GM23338 (cell line): ENCODE measurements at regions not wholly inside any gene's neighbourhood (a gene's known extent, or its start where the extent isn't known, plus 50 kb on each side); places are given as distances from the start of the nearest gene placed in this dataset.
"Not testable (repeated sequence)": the region's sequence is repeated elsewhere in the genome, so short reads cannot be mapped to it uniquely, and the experiment has no call there.

Source experiments
- ATAC-seq: fragments of 200-7000 bp; cut with Tn5 transposase; 3 replicates; pipeline ENCODE4 v1.9.1; 2020
- DNase-seq: peaks from one replicate; pipeline ENCODE4 v3.0.0-alpha.2; 2015; ENCODE audit warnings: low spot score
- H2AFZ ChIP-seq: fragments of 200-600 bp; sonication (generic); 2 replicates; pipeline ENCODE4 v1.8.0; 2016; ENCODE audit warnings: antibody characterized with exemption, mild to moderate bottlenecking, moderate library complexity
- H3F3A ChIP-seq: fragments of 200-600 bp; sonication (generic); replicated peaks from 2 replicates; pipeline ENCODE4 v1.8.0; 2017; ENCODE audit warnings: antibody characterized with exemption, mixed run types, low read depth
- H3K27ac ChIP-seq: fragments of 200-600 bp; sonication (generic); 2 replicates; pipeline ENCODE4 v1.6.1; 2016; ENCODE audit warnings: low read depth
- H3K27me3 ChIP-seq: fragments of 200-600 bp; sonication (generic); 2 replicates; pipeline ENCODE4 v1.8.0; 2016; ENCODE audit warnings: mild to moderate bottlenecking, mixed run types, moderate library complexity; ENCODE audit not compliant: insufficient read depth
- H3K36me3 ChIP-seq: fragments of 200-600 bp; sonication (generic); 2 replicates; pipeline ENCODE4 v1.8.0; 2016; ENCODE audit warnings: mild to moderate bottlenecking; ENCODE audit not compliant: insufficient read depth
- H3K4me1 ChIP-seq: fragments of 200-600 bp; sonication (generic); 2 replicates; pipeline ENCODE4 v1.8.0; 2016; ENCODE audit warnings: mild to moderate bottlenecking, moderate library complexity; ENCODE audit not compliant: insufficient read depth
- H3K4me2 ChIP-seq: fragments of 200-600 bp; sonication (generic); 2 replicates; pipeline ENCODE4 v1.7.1; 2017; ENCODE audit warnings: mixed run types
- H3K4me3 ChIP-seq: fragments of 200-600 bp; sonication (generic); 2 replicates; pipeline ENCODE4 v1.6.1; 2016; ENCODE audit warnings: mixed run types
- H3K79me2 ChIP-seq: fragments of 200-600 bp; sonication (generic); replicated peaks from 2 replicates; pipeline ENCODE4 v1.8.0; 2017; ENCODE audit warnings: mild to moderate bottlenecking; ENCODE audit not compliant: insufficient read depth
- H3K9me2 ChIP-seq: fragments of 200-600 bp; sonication (generic); 2 replicates; pipeline ENCODE4 v1.8.0; 2017; ENCODE audit not compliant: insufficient read depth
- H4K20me1 ChIP-seq: fragments of 200-600 bp; sonication (generic); replicated peaks from 2 replicates; pipeline ENCODE4 v1.8.0; 2017; ENCODE audit warnings: mild to moderate bottlenecking; ENCODE audit not compliant: insufficient read depth
- H3K27ac Mint-ChIP-seq: 2 replicates; pipeline ENCODE4 v1.8.0; 2020; ENCODE audit warnings: inconsistent platforms, mild to moderate bottlenecking, moderate library complexity, mixed read lengths
- H3K27me3 Mint-ChIP-seq: 3 replicates; pipeline ENCODE4 v1.8.0; 2022; ENCODE audit warnings: low read depth, mild to moderate bottlenecking, moderate library complexity, mixed read lengths, inconsistent platforms; ENCODE audit not compliant: insufficient read depth, poor library complexity
- H3K36me3 Mint-ChIP-seq: 3 replicates; pipeline ENCODE4 v1.8.0; 2021; ENCODE audit warnings: low read depth, mild to moderate bottlenecking, inconsistent platforms, moderate library complexity, mixed read lengths
- H3K4me1 Mint-ChIP-seq: 3 replicates; pipeline ENCODE4 v1.8.0; 2020; ENCODE audit warnings: mild to moderate bottlenecking, inconsistent platforms, mixed read lengths
- H3K4me3 Mint-ChIP-seq: 3 replicates; pipeline ENCODE4 v1.8.0; 2021; ENCODE audit warnings: moderate library complexity, mild to moderate bottlenecking, inconsistent platforms, mixed read lengths
- H3K9me3 Mint-ChIP-seq: 3 replicates; pipeline ENCODE4 v1.8.0; 2020; ENCODE audit warnings: moderate library complexity, mild to moderate bottlenecking, inconsistent platforms, mixed read lengths
- CREB1 ChIP-seq: fragments of 250-450 bp; sonication (Bioruptor Pico); IDR thresholded peaks from 2 replicates; pipeline ENCODE4 v1.5.0; 2020; ENCODE audit warnings: low read depth, mild to moderate bottlenecking, moderate library complexity
- ETS1 ChIP-seq: IDR thresholded peaks from 2 replicates; pipeline ENCODE4 v1.6.1; 2016; ENCODE audit warnings: antibody characterized with exemption
- JUNB ChIP-seq: IDR thresholded peaks from one replicate; pipeline ENCODE4 v1.6.1; 2016; ENCODE audit warnings: antibody characterized with exemption; ENCODE audit not compliant: unreplicated experiment
- NANOG ChIP-seq: IDR thresholded peaks from 2 replicates; pipeline ENCODE4 v1.6.1; 2016; ENCODE audit warnings: antibody characterized with exemption, borderline replicate concordance
- REST ChIP-seq: IDR thresholded peaks from one replicate; pipeline ENCODE4 v1.6.1; 2018; ENCODE audit warnings: antibody characterized with exemption; ENCODE audit not compliant: unreplicated experiment
- STAT1 ChIP-seq: IDR thresholded peaks from one replicate; pipeline ENCODE4 v1.6.1; 2016; ENCODE audit warnings: antibody characterized with exemption; ENCODE audit not compliant: unreplicated experiment
- TF ChIP-seq, protein P1 (sequence below), 2 experiments: fragments of 200-600 bp in 1 of 2; sonication (generic) in 1 of 2; conservative IDR thresholded peaks; 2 replicates each; pipeline versions ENCODE4 v1.5.1 to v1.6.1; 2016 to 2017; ENCODE audit warnings: antibody characterized with exemption in 2 of 2, low read depth in 2 of 2, mild to moderate bottlenecking in 2 of 2, moderate library complexity in 1 of 2

- TF ChIP-seq NANOG (no peak), STAT1 (no peak), ETS1 (no peak), REST (no peak), CREB1 (CRISPR knock-in tag) (no peak), JUNB (no peak)
Observed at GRCh38 chr4:9592010-9592409, 147.8 kb downstream of the DEFB131A start (continued).

DNA sequence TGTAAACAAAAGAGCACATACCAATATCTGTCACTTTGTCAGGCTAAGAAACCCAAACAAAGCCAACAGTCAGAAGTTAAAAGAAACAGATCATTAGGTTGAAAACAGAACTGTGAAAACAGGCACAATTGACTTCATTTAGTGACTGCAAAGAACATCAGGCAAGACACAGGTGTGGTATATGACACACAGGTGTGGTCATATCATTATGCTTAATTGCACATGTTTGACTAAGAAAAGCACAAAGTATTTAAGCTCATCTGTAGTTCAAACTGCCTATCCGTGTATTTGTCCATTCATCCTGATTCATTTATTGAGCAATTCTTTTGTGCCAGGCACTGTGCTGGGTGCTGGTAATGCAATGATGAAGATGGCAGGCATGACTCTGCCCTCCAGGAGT, 150.7 kb downstream of the DEFB131A start:
- Mint-ChIP-seq H3K4me3 (no peak overlapping the region), H3K9me3 (no peaks in the 10 kb centered on the region), H3K4me1 (peaks cover 3% of the 10 kb centered on the region; the same call in 2 of the 3 replicates), H3K36me3 (no peaks in the 10 kb centered on the region; the same call in 2 of the 3 replicates), H3K27me3 (no peaks in the 10 kb centered on the region), H3K27ac (no peak overlapping the region)
- Histone ChIP-seq H4K20me1 (no peaks in the 10 kb centered on the region), H3K36me3 (no peaks in the 10 kb centered on the region), H3K27ac (no peak overlapping the region), H3K4me2 (no peak overlapping the region), H3K27me3 (no peaks in the 10 kb centered on the region), H3K9me2 (no peaks in the 10 kb centered on the region), H3F3A (no peaks in the 10 kb centered on the region), H3K4me3 (no peak overlapping the region), H2AFZ (no peak overlapping the region), H3K79me2 (no peaks in the 10 kb centered on the region), H3K4me1 (no peaks in the 10 kb centered on the region)
- TF ChIP-seq CREB1 (CRISPR knock-in tag), result no peak
- TF ChIP-seq, protein P1, sequence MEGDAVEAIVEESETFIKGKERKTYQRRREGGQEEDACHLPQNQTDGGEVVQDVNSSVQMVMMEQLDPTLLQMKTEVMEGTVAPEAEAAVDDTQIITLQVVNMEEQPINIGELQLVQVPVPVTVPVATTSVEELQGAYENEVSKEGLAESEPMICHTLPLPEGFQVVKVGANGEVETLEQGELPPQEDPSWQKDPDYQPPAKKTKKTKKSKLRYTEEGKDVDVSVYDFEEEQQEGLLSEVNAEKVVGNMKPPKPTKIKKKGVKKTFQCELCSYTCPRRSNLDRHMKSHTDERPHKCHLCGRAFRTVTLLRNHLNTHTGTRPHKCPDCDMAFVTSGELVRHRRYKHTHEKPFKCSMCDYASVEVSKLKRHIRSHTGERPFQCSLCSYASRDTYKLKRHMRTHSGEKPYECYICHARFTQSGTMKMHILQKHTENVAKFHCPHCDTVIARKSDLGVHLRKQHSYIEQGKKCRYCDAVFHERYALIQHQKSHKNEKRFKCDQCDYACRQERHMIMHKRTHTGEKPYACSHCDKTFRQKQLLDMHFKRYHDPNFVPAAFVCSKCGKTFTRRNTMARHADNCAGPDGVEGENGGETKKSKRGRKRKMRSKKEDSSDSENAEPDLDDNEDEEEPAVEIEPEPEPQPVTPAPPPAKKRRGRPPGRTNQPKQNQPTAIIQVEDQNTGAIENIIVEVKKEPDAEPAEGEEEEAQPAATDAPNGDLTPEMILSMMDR (conservative IDR thresholded peaks at IDR 0.05; ENCODE audit: low read depth in 2 of 2), result no peak
- DNase-seq (no peak), ATAC-seq (no peak)

- not testable (repeated sequence) for H3K27me3 Mint-ChIP-seq, DNase-seq, H3K27ac ChIP-seq, H3F3A ChIP-seq, H3K9me2 ChIP-seq, ATAC-seq, H3K36me3 Mint-ChIP-seq, H3K79me2 ChIP-seq, H2AFZ ChIP-seq, H3K27ac Mint-ChIP-seq, H3K4me3 ChIP-seq, H3K4me1 Mint-ChIP-seq, H3K4me2 ChIP-seq, H3K9me3 Mint-ChIP-seq, H3K4me3 Mint-ChIP-seq, H3K36me3 ChIP-seq, H4K20me1 ChIP-seq, H3K27me3 ChIP-seq, H3K4me1 ChIP-seq
Observed at GRCh38 chr4:9595531-9595930, 151.3 kb downstream of the DEFB131A start.
